Thyroid gland (tissue), 4 donors: ENCODE measurements at regions not wholly inside any gene's neighbourhood (a gene's known extent, or its start where the extent isn't known, plus 50 kb on each side); places are given as distances from the start of the nearest gene placed in this dataset.

ENCODE experiments used
- DNase-seq, 2 donors: peaks; one replicate each; pipeline ENCODE4 v3.0.0-alpha.2; 2019
- H3K27ac ChIP-seq, 3 donors: fragments of 200-600 bp; sonication (generic); 1 replicate in 2 of 3; 2 replicates in 1 of 3; pipeline ENCODE4 v1.5.1; 2016 to 2019; ENCODE audit warnings: mild to moderate bottlenecking in 1 of 3, moderate library complexity in 1 of 3
- H3K27me3 ChIP-seq: fragments of 200-600 bp; sonication (generic); one replicate; pipeline ENCODE4 v1.5.1; 2019
- H3K36me3 ChIP-seq, 2 donors: fragments of 200-600 bp; sonication (generic); one replicate each; pipeline ENCODE4 v1.5.1; 2016 to 2019
- H3K4me1 ChIP-seq, 2 donors: fragments of 200-600 bp; sonication (generic); one replicate each; pipeline ENCODE4 v1.5.1; 2017 to 2019
- H3K4me3 ChIP-seq, 3 donors: fragments of 200-600 bp; sonication (generic); replicated peaks in 1 of 3; 1 replicate in 2 of 3; 2 replicates in 1 of 3; pipeline ENCODE4 v1.5.1; 2016; ENCODE audit warnings: mild to moderate bottlenecking in 1 of 3
- H3K9me3 ChIP-seq: fragments of 200-600 bp; sonication (generic); one replicate; pipeline ENCODE4 v1.5.1; 2017
- CTCF ChIP-seq, 6 experiments: fragments of 200-600 bp in 3 of 6; fragments of 450-650 bp in 3 of 6; sonication (generic) in 3 of 6; IDR thresholded peaks; one replicate each; pipeline ENCODE4 v1.5.1; 2016 to 2019; ENCODE audit warnings: antibody characterized with exemption in 6 of 6, mild to moderate bottlenecking in 2 of 6, inconsistent platforms in 1 of 6, moderate library complexity in 1 of 6
- POLR2A ChIP-seq, 2 donors: fragments of 450-650 bp; IDR thresholded peaks; one replicate each; pipeline ENCODE4 v1.6.1; 2017; ENCODE audit warnings: antibody characterized with exemption in 2 of 2, mild to moderate bottlenecking in 2 of 2, moderate library complexity in 1 of 2
- WGBS, 2 donors: methylation state at CpG; one replicate each; pipeline ENCODE4 v1.1.5; 2017; 5-methylcytosine and 5-hydroxymethylcytosine counted together
- intact Hi-C: fragments of 100-400 bp; cut with DNase I; formaldehyde crosslinking; loops from one replicate; pipeline ENCODE4 v1.15.1; 2023

GRCh38 chr18:72612894-72613533 lies 68.9 kb upstream of the CBLN2 start:
- Histone ChIP-seq H3K4me3 (no peak overlapping the region), H3K27ac (no peak overlapping the region), H3K4me1 (no peaks in the 10 kb centered on the region), H3K9me3 (no peaks in the 10 kb centered on the region), H3K36me3 (no peaks in the 10 kb centered on the region), H3K27me3 (no peaks in the 10 kb centered on the region)
- intact Hi-C loops = no loop called here
- 68 to 77% methylated on average over 2 of the region's 2 CpGs for WGBS, 2 donors
- TF ChIP-seq CTCF (IDR thresholded peaks at IDR 0.05) (no peak), POLR2A (IDR thresholded peaks at IDR 0.05) (no peak)
- no peak for DNase-seq

GRCh38 chr18:72605376-72605775 lies 61.2 kb upstream of the CBLN2 start:
- 85 to 93% methylated on average over 1 of the region's 1 CpG for WGBS, 2 donors
- H3K4me3 ChIP-seq = no peak overlapping the region
- intact Hi-C loops = no loop called here
- DNase-seq = no peak
- H3K4me1 ChIP-seq = no peaks in the 10 kb centered on the region
- no peak overlapping the region for H3K27ac ChIP-seq
- H3K9me3 ChIP-seq = no peaks in the 10 kb centered on the region
- TF ChIP-seq POLR2A (IDR thresholded peaks at IDR 0.05) (no peak), CTCF (IDR thresholded peaks at IDR 0.05) (no peak)
- no peaks in the 10 kb centered on the region for H3K27me3 ChIP-seq
- no peaks in the 10 kb centered on the region for H3K36me3 ChIP-seq

DNA sequence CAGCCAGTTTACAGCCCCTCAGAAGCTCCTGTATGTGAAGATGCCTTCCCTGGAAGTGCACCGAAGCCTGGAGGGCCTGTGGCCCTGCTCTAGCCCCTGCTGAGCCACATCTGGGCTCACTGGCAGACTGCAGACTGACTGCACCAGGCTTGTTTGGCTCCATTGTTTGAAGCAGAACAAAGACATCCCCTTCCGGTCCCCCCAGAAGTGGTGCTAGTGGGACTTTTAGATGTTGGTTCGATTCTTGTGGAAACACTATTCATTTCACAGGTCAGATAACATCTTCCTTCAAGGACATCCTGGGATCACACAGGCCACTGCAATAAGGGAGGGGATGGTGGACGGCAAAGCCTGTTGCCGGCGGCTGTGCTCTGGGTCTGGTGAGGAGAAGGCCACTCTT lies 57.8 kb upstream of the CBLN2 start:
- Histone ChIP-seq H3K9me3 (no peaks in the 10 kb centered on the region), H3K36me3 (no peaks in the 10 kb centered on the region), H3K27me3 (no peaks in the 10 kb centered on the region), H3K4me3 (no peak overlapping the region), H3K4me1 (no peaks in the 10 kb centered on the region), H3K27ac (no peak overlapping the region)
- 65 to 73% methylated on average over 5 to 6 of the region's 6 CpGs for WGBS, 2 donors
- TF ChIP-seq CTCF (IDR thresholded peaks at IDR 0.05) = no peak
- no peak for TF ChIP-seq POLR2A (IDR thresholded peaks at IDR 0.05)
- intact Hi-C loops = no loop called here
- no peak for DNase-seq

GRCh38 chr18:72601481-72601880 lies 57.3 kb upstream of the CBLN2 start:
- H3K4me3 ChIP-seq = no peak overlapping the region
- WGBS, 2 donors = 79 to 87% methylated on average over 10 of the region's 10 CpGs
- H3K27ac ChIP-seq = no peak overlapping the region
- H3K36me3 ChIP-seq = no peaks in the 10 kb centered on the region
- no peaks in the 10 kb centered on the region for H3K4me1 ChIP-seq
- H3K9me3 ChIP-seq = no peaks in the 10 kb centered on the region
- TF ChIP-seq CTCF (IDR thresholded peaks at IDR 0.05) (no peak), POLR2A (IDR thresholded peaks at IDR 0.05) (no peak)
- DNase-seq = no peak
- intact Hi-C loops = no loop called here
- no peaks in the 10 kb centered on the region for H3K27me3 ChIP-seq
